MCF 10A (cell line): ENCODE measurements at regions not wholly inside any gene's neighbourhood (a gene's known extent, or its start where the extent isn't known, plus 50 kb on each side); places are given as distances from the start of the nearest gene placed in this dataset.

Experiments
- BruUV-seq: library from RNA; stranded (reverse); fragments of 400-500 nt; replicated peaks from 2 replicates; lab custom pipeline; 2021; lab: Mats Ljungman, UMichigan
- CTCF ChIA-PET: fragments of 300-600 bp; sonication (Branson Sonifier 250); formaldehyde crosslinking; extraction: SDS; loops from one replicate; lab custom pipeline; 2021; ENCODE audit warnings: antibody characterized with exemption, inconsistent platforms; lab: Yijun Ruan, JAX
- POLR2A ChIA-PET: fragments of 300-600, 350-650 bp; sonication (Branson Sonifier 250); formaldehyde crosslinking; extraction: SDS; loops from one replicate; lab custom pipeline; 2020; ENCODE audit warnings: antibody characterized with exemption, inconsistent platforms; lab: Yijun Ruan, JAX
- DNase-seq: peaks from one replicate; pipeline ENCODE4 v3.0.0-alpha.2; 2018; ENCODE audit not compliant: unreplicated experiment
- H3K27ac Mint-ChIP-seq: one replicate; pipeline ENCODE4 v1.8.0; 2022; ENCODE audit warnings: mild to moderate bottlenecking, low read depth, mixed read lengths; ENCODE audit not compliant: unreplicated experiment
- H3K27me3 Mint-ChIP-seq: one replicate; pipeline ENCODE4 v1.8.0; 2022; ENCODE audit warnings: mixed read lengths; ENCODE audit not compliant: insufficient read depth, unreplicated experiment
- H3K36me3 Mint-ChIP-seq: one replicate; pipeline ENCODE4 v1.8.0; 2022; ENCODE audit warnings: mild to moderate bottlenecking, moderate library complexity, mixed read lengths; ENCODE audit not compliant: insufficient read depth, unreplicated experiment
- H3K4me1 Mint-ChIP-seq: one replicate; pipeline ENCODE4 v1.8.0; 2022; ENCODE audit warnings: mixed read lengths; ENCODE audit not compliant: insufficient read depth, unreplicated experiment
- H3K4me3 Mint-ChIP-seq: one replicate; pipeline ENCODE4 v1.8.0; 2022; ENCODE audit warnings: mild to moderate bottlenecking, moderate library complexity, mixed read lengths; ENCODE audit not compliant: unreplicated experiment
- H3K9me3 Mint-ChIP-seq: one replicate; pipeline ENCODE4 v1.8.0; 2022; ENCODE audit warnings: mixed read lengths; ENCODE audit not compliant: unreplicated experiment
- CTCF ChIP-seq: fragments of 200-600 bp; IDR thresholded peaks from one replicate; pipeline ENCODE4 v1.8.0; 2022; ENCODE audit warnings: antibody characterized with exemption, mild to moderate bottlenecking; ENCODE audit not compliant: unreplicated experiment
- intact Hi-C: fragments of 100-400 bp; cut with micrococcal nuclease; formaldehyde crosslinking; loops from 2 replicates; pipeline ENCODE4 v1.14.1; 2022

GRCh38 chr1:94332516-94332915 is 85.7 kb upstream of the ABCD3 start:
- intact Hi-C loops, result no loop called here
- no peak overlapping the region for H3K4me3 Mint-ChIP-seq
- H3K27ac Mint-ChIP-seq, result no peak overlapping the region
- no TSS peak for BruUV-seq
- peaks cover 12% of the 10 kb centered on the region for H3K4me1 Mint-ChIP-seq
- no peaks in the 10 kb centered on the region for H3K36me3 Mint-ChIP-seq
- ChIA-PET POLR2A (no interaction called here), CTCF (interaction anchor here (0.6 to 14.2 kb wide), 13 partner anchors 10 to 922 kb away, joined by 3 to 391 read pairs (median 40); partner anchors contain the start of gene ARHGAP29)
- TF ChIP-seq CTCF, result no peak
- no peaks in the 10 kb centered on the region for H3K9me3 Mint-ChIP-seq
- no peak for DNase-seq
- no peaks in the 10 kb centered on the region for H3K27me3 Mint-ChIP-seq

GRCh38 chr1:94329986-94330385 is 88.2 kb upstream of the ABCD3 start:
- Mint-ChIP-seq H3K36me3 (no peaks in the 10 kb centered on the region), H3K27ac (no peak overlapping the region), H3K27me3 (no peaks in the 10 kb centered on the region), H3K4me1 (peaks cover 30% of the 10 kb centered on the region), H3K4me3 (no peak overlapping the region), H3K9me3 (no peaks in the 10 kb centered on the region)
- TF ChIP-seq CTCF, result peak; percentile 38
- DNase-seq, result peak; percentile 56
- CTCF ChIA-PET, result interaction anchor here (0.6 to 14.2 kb wide), 8 partner anchors 96 to 388 kb away, joined by 3 to 391 read pairs (median 6); no protein-coding TSS in a partner anchor
- no TSS peak for BruUV-seq
- intact Hi-C loops, result loop anchor here (1.0 kb wide), 1 partner anchor 93 kb away; the partner anchor contains the start of gene ARHGAP29
- POLR2A ChIA-PET, result interaction anchor here (0.9 kb wide), 1 partner anchor 266 kb away, joined by 3 read pairs; no protein-coding TSS in a partner anchor

GRCh38 chr1:94329276-94329675 is 88.9 kb upstream of the ABCD3 start:
- intact Hi-C loops, result no loop called here
- Mint-ChIP-seq H3K4me1 (peaks cover 33% of the 10 kb centered on the region), H3K27ac (no peak overlapping the region)

More at GRCh38 chr1:94329276-94329675, 88.9 kb upstream of the ABCD3 start:
- no peak overlapping the region for H3K4me3 Mint-ChIP-seq
- no peak for TF ChIP-seq CTCF
- ChIA-PET POLR2A (interaction anchor here (1.4 kb wide), 1 partner anchor 93 kb away, joined by 8 read pairs; the partner anchor contains the start of gene ARHGAP29), CTCF (interaction anchor here (0.7 to 14.2 kb wide), 7 partner anchors 95 to 304 kb away, joined by 3 to 391 read pairs (median 8); no protein-coding TSS in a partner anchor)
- no peaks in the 10 kb centered on the region for H3K36me3 Mint-ChIP-seq
- DNase-seq, result no peak
- no peaks in the 10 kb centered on the region for H3K27me3 Mint-ChIP-seq
- no TSS peak for BruUV-seq
- no peaks in the 10 kb centered on the region for H3K9me3 Mint-ChIP-seq
